ENCODE measurements at regions not wholly inside any gene's neighbourhood (a gene's known extent, or its start where the extent isn't known, plus 50 kb on each side); places are given as distances from the start of the nearest gene placed in this dataset.

GRCh38 chr10:85188770-85189484, 860.5 kb downstream of the CCSER2 start (continued):
- no peak for TF ChIP-seq AFF4 (CRISPR knock-in tag; IDR thresholded peaks at IDR 0.05; ENCODE audit: borderline replicate concordance)
- TF ChIP-seq MAX (CRISPR knock-in tag; IDR thresholded peaks at IDR 0.05) = no peak
- no peak for TF ChIP-seq JUN (CRISPR knock-in tag; IDR thresholded peaks at IDR 0.05)
- TF ChIP-seq ZBTB43 (CRISPR knock-in tag; IDR thresholded peaks at IDR 0.05) = no peak
- TF ChIP-seq PREB (CRISPR knock-in tag; IDR thresholded peaks at IDR 0.05; ENCODE audit: borderline replicate concordance) = no peak
- TF ChIP-seq ATF3 (CRISPR knock-in tag; conservative IDR thresholded peaks at IDR 0.05) = no peak

GRCh38 chr10:85193796-85194195, 865.4 kb downstream of the CCSER2 start:
- Mint-ChIP-seq H3K9me3 (no peaks in the 10 kb centered on the region), H3K27ac (no peak overlapping the region), H3K4me1 (no peaks in the 10 kb centered on the region), H3K36me3 (no peaks in the 10 kb centered on the region), H3K27me3 (ENCODE audit: low read depth) (no peaks in the 10 kb centered on the region; the same call in 1 of the 2 replicates), H3K4me3 (no peak overlapping the region)
- TF ChIP-seq ZNF512 (CRISPR knock-in tag; IDR thresholded peaks at IDR 0.05; ENCODE audit: borderline replicate concordance) = no peak
- POLR2A ChIA-PET = no interaction called here
- DNase-seq (ENCODE audit: low spot score) (no peak), ATAC-seq (no peak)
- CTCF ChIA-PET = no interaction called here

- no peaks in the 10 kb centered on the region for H3K36me3 Mint-ChIP-seq
- no peak for DNase-seq (ENCODE audit: low spot score)
- POLR2A ChIA-PET = no interaction called here
- CTCF ChIA-PET = no interaction called here
- no peak overlapping the region for H3K4me3 Mint-ChIP-seq
- no peaks in the 10 kb centered on the region for H3K4me1 Mint-ChIP-seq
- no peaks in the 10 kb centered on the region for H3K9me3 Mint-ChIP-seq
- no peak for TF ChIP-seq SP1 (CRISPR knock-in tag; conservative IDR thresholded peaks at IDR 0.05)
- TF ChIP-seq MAX (CRISPR knock-in tag; IDR thresholded peaks at IDR 0.05) = no peak
- TF ChIP-seq NR3C1 (CRISPR knock-in tag; conservative IDR thresholded peaks at IDR 0.05; ENCODE audit: low read depth) = no peak
- TF ChIP-seq ARID4B (CRISPR knock-in tag; IDR thresholded peaks at IDR 0.05; ENCODE audit: borderline replicate concordance) = no peak
- no peak for TF ChIP-seq ETV6 (CRISPR knock-in tag; IDR thresholded peaks at IDR 0.05)
- no peak for TF ChIP-seq ZNF416 (CRISPR knock-in tag; IDR thresholded peaks at IDR 0.05)
- TF ChIP-seq HMGXB4 (CRISPR knock-in tag; IDR thresholded peaks at IDR 0.05) = no peak
- H3K27ac Mint-ChIP-seq = no peak overlapping the region
- ATAC-seq = no peak
- H3K27me3 Mint-ChIP-seq (ENCODE audit: low read depth) = no peaks in the 10 kb centered on the region; the same call in 1 of the 2 replicates
Measured at GRCh38 chr10:85194706-85195105, 866.3 kb downstream of the CCSER2 start.

All from WTC11 (cell line).